SIG-M5 treated with dmso at 0.1 percent for 504 hours (cell line): ENCODE measurements at regions not wholly inside any gene's neighbourhood (a gene's known extent, or its start where the extent isn't known, plus 50 kb on each side); places are given as distances from the start of the nearest gene placed in this dataset.

Experiments used
- DNase-seq: peaks from one replicate; lab custom pipeline; 2025; ENCODE audit not compliant: unreplicated experiment; lab: John Stamatoyannopoulos, UW

GRCh38 chr4:128571747-128572146, 237.8 kb upstream of the JADE1 start:
- DNase-seq, result no peak

- DNase-seq, result peak; percentile 56
These were observed 239.0 kb upstream of the JADE1 start for GRCh38 chr4:128570387-128570975.

- DNase-seq, result no peak
These were observed 242.8 kb upstream of the JADE1 start for GRCh38 chr4:128566693-128567092.

GRCh38 chr4:128565565-128566186, 243.8 kb upstream of the JADE1 start:
- DNase-seq, result peak; percentile 24

- no peak for DNase-seq
These were observed 244.4 kb upstream of the JADE1 start for GRCh38 chr4:128565054-128565453.

- DNase-seq, result no peak
These were observed 245.3 kb upstream of the JADE1 start for GRCh38 chr4:128564081-128564630.

GRCh38 chr4:128560754-128561495, 248.6 kb upstream of the JADE1 start:
- no peak for DNase-seq

GRCh38 chr4:128558896-128559679, 250.4 kb upstream of the JADE1 start:
- DNase-seq, result peak; percentile 9

GRCh38 chr4:128556756-128557155, 252.7 kb upstream of the JADE1 start:
- DNase-seq, result no peak

- no peak for DNase-seq
These were observed 255.6 kb upstream of the JADE1 start for GRCh38 chr4:128553686-128554515.

GRCh38 chr4:128552586-128552907, 257.0 kb upstream of the JADE1 start:
- DNase-seq, result no peak

GRCh38 chr4:128551280-128551679, 258.2 kb upstream of the JADE1 start:
- no peak for DNase-seq

- DNase-seq, result no peak
These were observed 259.4 kb upstream of the JADE1 start for GRCh38 chr4:128550060-128550459.

GRCh38 chr4:128549636-128550035, 259.9 kb upstream of the JADE1 start:
- no peak for DNase-seq

- DNase-seq, result no peak
These were observed 260.8 kb upstream of the PGRMC2 start for GRCh38 chr4:128548381-128548780.

- no peak for DNase-seq
These were observed 256.7 kb upstream of the PGRMC2 start for GRCh38 chr4:128544272-128544671.

- no peak for DNase-seq
These were observed 256.1 kb upstream of the PGRMC2 start for GRCh38 chr4:128543696-128544095.

- no peak for DNase-seq
These were observed 254.4 kb upstream of the PGRMC2 start for GRCh38 chr4:128542047-128542446.

- no peak for DNase-seq
These were observed 252.5 kb upstream of the PGRMC2 start for GRCh38 chr4:128540122-128540521.

GRCh38 chr4:128538111-128538882, 250.7 kb upstream of the PGRMC2 start:
- no peak for DNase-seq
